GM06990 (cell line): ENCODE measurements at regions not wholly inside any gene's neighbourhood (a gene's known extent, or its start where the extent isn't known, plus 50 kb on each side); places are given as distances from the start of the nearest gene placed in this dataset.

Experiments used
- DNase-seq: peaks from one replicate; pipeline ENCODE4 v3.0.0-alpha.2; 2011; ENCODE audit not compliant: insufficient read length; ENCODE audit errors: extremely low read depth
- H3K27me3 ChIP-seq: replicated peaks from 2 replicates; pipeline ENCODE4 v1.6.0; 2011; ENCODE audit warnings: low read length; ENCODE audit not compliant: control insufficient read depth, insufficient read depth
- H3K36me3 ChIP-seq: 2 replicates; pipeline ENCODE4 v1.5.1; 2011; ENCODE audit warnings: low read length; ENCODE audit not compliant: control insufficient read depth, insufficient read depth
- H3K4me3 ChIP-seq: replicated peaks from 2 replicates; pipeline ENCODE4 v1.5.1; 2011; ENCODE audit warnings: low read depth, mild to moderate bottlenecking, control low read depth, low read length
- TF ChIP-seq, protein P1 (sequence below): IDR thresholded peaks from 2 replicates; pipeline ENCODE4 v1.5.1; 2011; ENCODE audit warnings: low read length, control low read depth, mild to moderate bottlenecking, inconsistent platforms; ENCODE audit not compliant: insufficient read depth, poor library complexity, severe bottlenecking

- TF ChIP-seq, protein P1, sequence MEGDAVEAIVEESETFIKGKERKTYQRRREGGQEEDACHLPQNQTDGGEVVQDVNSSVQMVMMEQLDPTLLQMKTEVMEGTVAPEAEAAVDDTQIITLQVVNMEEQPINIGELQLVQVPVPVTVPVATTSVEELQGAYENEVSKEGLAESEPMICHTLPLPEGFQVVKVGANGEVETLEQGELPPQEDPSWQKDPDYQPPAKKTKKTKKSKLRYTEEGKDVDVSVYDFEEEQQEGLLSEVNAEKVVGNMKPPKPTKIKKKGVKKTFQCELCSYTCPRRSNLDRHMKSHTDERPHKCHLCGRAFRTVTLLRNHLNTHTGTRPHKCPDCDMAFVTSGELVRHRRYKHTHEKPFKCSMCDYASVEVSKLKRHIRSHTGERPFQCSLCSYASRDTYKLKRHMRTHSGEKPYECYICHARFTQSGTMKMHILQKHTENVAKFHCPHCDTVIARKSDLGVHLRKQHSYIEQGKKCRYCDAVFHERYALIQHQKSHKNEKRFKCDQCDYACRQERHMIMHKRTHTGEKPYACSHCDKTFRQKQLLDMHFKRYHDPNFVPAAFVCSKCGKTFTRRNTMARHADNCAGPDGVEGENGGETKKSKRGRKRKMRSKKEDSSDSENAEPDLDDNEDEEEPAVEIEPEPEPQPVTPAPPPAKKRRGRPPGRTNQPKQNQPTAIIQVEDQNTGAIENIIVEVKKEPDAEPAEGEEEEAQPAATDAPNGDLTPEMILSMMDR: no peak
- Histone ChIP-seq H3K27me3 (no peaks in the 10 kb centered on the region; the same call in none of the 2 replicates), H3K36me3 (no peaks in the 10 kb centered on the region), H3K4me3 (no peak overlapping the region)
- no peak for DNase-seq
These were observed 75.2 kb upstream of the RASSF8 start for GRCh38 chr12:25883026-25883916.

- no peaks in the 10 kb centered on the region; the same call in none of the 2 replicates for H3K27me3 ChIP-seq
- H3K36me3 ChIP-seq: no peaks in the 10 kb centered on the region
- no peak for DNase-seq
- no peak overlapping the region for H3K4me3 ChIP-seq
- TF ChIP-seq, protein P1: no peak
These were observed 74.2 kb upstream of the RASSF8 start for GRCh38 chr12:25884024-25884919.

DNA sequence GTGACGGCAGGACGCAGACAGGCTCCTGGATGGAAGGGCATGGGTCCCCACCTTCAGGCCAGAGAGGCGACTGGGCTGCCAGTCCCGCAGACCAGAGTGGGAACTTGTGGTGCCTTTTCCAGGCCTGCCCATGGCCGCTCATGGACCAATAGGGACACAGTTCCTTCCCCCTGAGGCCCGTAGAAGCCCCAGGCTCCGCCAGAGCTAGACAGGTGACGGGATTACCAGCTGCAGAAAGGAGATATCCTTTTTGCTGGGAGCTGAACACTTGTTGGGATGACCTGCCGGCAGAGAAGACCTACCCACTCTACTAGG is 73.6 kb upstream of the RASSF8 start:
- Histone ChIP-seq H3K4me3 (no peak overlapping the region), H3K27me3 (no peaks in the 10 kb centered on the region; the same call in 1 of the 2 replicates), H3K36me3 (no peaks in the 10 kb centered on the region)
- TF ChIP-seq, protein P1: no peak
- no peak for DNase-seq

GRCh38 chr12:25886396-25886795 is 72.1 kb upstream of the RASSF8 start:
- TF ChIP-seq, protein P1: no peak
- no peak for DNase-seq
- Histone ChIP-seq H3K4me3 (no peak overlapping the region), H3K36me3 (no peaks in the 10 kb centered on the region), H3K27me3 (no peaks in the 10 kb centered on the region; the same call in 1 of the 2 replicates)

- Histone ChIP-seq H3K27me3 (no peaks in the 10 kb centered on the region; the same call in 1 of the 2 replicates), H3K4me3 (no peak overlapping the region), H3K36me3 (no peaks in the 10 kb centered on the region)
- TF ChIP-seq, protein P1: no peak
- no peak for DNase-seq
These were observed 71.1 kb upstream of the RASSF8 start for GRCh38 chr12:25887367-25887766.
